ENCODE measurements at regions not wholly inside any gene's neighbourhood (a gene's known extent, or its start where the extent isn't known, plus 50 kb on each side); places are given as distances from the start of the nearest gene placed in this dataset.
A peak's percentile ranks its signal among the peaks of the same experiment; 100 is the strongest.

DNA sequence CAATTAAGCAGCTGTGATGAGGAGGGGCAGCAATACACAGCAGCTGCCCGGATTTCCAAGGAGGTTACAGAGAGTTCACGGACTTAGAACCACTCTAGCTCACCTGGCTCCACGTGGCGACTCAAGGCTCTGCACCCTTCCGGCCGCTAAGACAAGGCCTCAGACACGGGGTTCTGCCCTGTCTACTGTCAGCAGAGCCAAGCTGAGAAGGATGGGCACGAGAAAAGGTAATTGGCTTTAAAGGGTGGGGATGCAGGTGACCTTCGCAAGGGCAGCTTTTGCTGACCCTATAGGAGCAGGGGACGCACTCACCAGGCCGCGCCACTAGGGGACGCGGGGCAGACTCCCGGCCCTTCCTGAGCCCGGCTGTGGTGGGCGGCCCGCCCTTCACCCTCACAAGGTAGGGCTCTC lies 152.4 kb downstream of the KIF20B start:
- no peaks in the 10 kb centered on the region for H3K9me2 ChIP-seq (replicated peaks; ENCODE audit: insufficient read depth, low read length)
- no peak overlapping the region for H3K9ac ChIP-seq (ENCODE audit: low read length)
- no peak overlapping the region for H3K4me3 ChIP-seq (ENCODE audit: low read length)
- no peaks in the 10 kb centered on the region for H3K4me1 ChIP-seq (ENCODE audit: low read length)
- no peaks in the 10 kb centered on the region for H3K27me3 ChIP-seq (replicated peaks; ENCODE audit: insufficient read depth, low read length)
- TF ChIP-seq EZH2phosphoT487 (IDR thresholded peaks at IDR 0.05; ENCODE audit: low read length) (no peak), EZH2 (optimal IDR thresholded peaks at IDR 0.05; ENCODE audit: low read depth, low read length) (no peak), CTCF (IDR thresholded peaks at IDR 0.05; ENCODE audit: low read length) (no peak)
- H3F3A ChIP-seq (ENCODE audit: insufficient read depth, low read length), result no peaks in the 10 kb centered on the region
- no peaks in the 10 kb centered on the region for H4K20me1 ChIP-seq (ENCODE audit: insufficient read depth, low read length)
- no peak overlapping the region for H3K4me2 ChIP-seq (ENCODE audit: low read depth, low read length)
- no peak overlapping the region for H2AFZ ChIP-seq (ENCODE audit: low read length)
- DNase-seq, result no peak
- no peak overlapping the region for H3K27ac ChIP-seq (ENCODE audit: low read length)
- no peaks in the 10 kb centered on the region for H3K9me3 ChIP-seq (replicated peaks; ENCODE audit: insufficient read depth, low read length)
- H3K79me2 ChIP-seq (ENCODE audit: low read length), result no peaks in the 10 kb centered on the region
- no peaks in the 10 kb centered on the region for H3K36me3 ChIP-seq (replicated peaks; ENCODE audit: insufficient read depth, low read length)

DNA sequence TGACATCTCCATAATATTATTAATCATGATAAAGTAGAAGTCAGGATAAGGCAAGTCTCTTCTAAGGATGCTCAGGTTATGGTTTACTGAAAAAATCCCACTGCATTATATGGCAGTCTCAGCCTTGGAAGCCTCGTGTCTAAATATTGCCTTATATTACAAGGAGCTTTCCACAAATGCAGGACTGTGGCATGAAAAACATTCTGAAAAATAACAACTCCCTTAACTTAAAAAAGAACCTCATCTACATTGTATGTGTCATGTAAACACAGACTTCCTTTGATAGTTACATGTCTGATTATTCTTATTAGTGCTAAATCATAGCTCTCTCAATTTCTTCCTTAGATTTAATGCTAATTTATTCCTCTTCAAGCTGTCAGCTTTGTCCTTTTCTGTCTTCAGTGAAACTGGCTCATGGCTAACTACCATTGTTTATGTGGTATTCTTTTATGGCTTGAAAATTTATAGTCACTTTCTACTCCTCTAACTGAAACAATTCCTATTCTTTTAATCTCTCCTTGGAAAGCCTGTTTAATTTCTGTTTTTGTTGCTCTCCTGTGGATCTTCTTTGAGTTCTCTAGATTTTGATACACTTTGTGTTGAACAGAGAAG lies 156.1 kb downstream of the KIF20B start:
- H3K27ac ChIP-seq (ENCODE audit: low read length), result no peak overlapping the region
- no peaks in the 10 kb centered on the region for H3K27me3 ChIP-seq (replicated peaks; ENCODE audit: insufficient read depth, low read length)
- H4K20me1 ChIP-seq (ENCODE audit: insufficient read depth, low read length), result no peaks in the 10 kb centered on the region
- H3K9me2 ChIP-seq (replicated peaks; ENCODE audit: insufficient read depth, low read length), result no peaks in the 10 kb centered on the region
- no peaks in the 10 kb centered on the region for H3K79me2 ChIP-seq (ENCODE audit: low read length)
- no peak overlapping the region for H2AFZ ChIP-seq (ENCODE audit: low read length)
- no peak for TF ChIP-seq EZH2phosphoT487 (IDR thresholded peaks at IDR 0.05; ENCODE audit: low read length)
- TF ChIP-seq EZH2 (optimal IDR thresholded peaks at IDR 0.05; ENCODE audit: low read depth, low read length), result no peak
- no peak for TF ChIP-seq CTCF (IDR thresholded peaks at IDR 0.05; ENCODE audit: low read length)
- no peaks in the 10 kb centered on the region for H3K9me3 ChIP-seq (replicated peaks; ENCODE audit: insufficient read depth, low read length)
- H3F3A ChIP-seq (ENCODE audit: insufficient read depth, low read length), result no peaks in the 10 kb centered on the region
- no peak for DNase-seq
- H3K36me3 ChIP-seq (replicated peaks; ENCODE audit: insufficient read depth, low read length), result no peaks in the 10 kb centered on the region
- no peak overlapping the region for H3K9ac ChIP-seq (ENCODE audit: low read length)
- H3K4me2 ChIP-seq (ENCODE audit: low read depth, low read length), result no peak overlapping the region
- H3K4me1 ChIP-seq (ENCODE audit: low read length), result no peaks in the 10 kb centered on the region
- H3K4me3 ChIP-seq (ENCODE audit: low read length), result no peak overlapping the region

DNA sequence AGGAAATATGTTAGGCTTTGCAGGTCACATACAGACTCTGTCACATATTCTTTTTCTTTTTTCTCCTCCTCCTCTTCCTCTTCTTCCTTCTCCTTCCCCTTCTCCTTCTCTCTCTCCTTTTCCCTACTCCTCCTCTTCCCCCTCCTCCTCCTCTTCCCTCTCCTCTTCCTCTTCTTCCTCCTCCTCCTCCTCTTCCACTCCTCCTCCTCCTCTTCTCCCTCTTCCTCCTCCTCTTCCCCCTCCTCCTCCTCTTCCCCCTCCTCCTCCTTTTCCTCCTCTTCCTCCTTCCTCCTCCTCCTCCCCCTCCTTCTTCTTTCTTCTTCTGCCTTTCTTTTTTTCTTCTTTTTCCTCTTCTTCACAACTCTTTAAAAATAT lies 159.8 kb downstream of the KIF20B start:
- H3K9ac ChIP-seq (ENCODE audit: low read length), result peak overlapping the region; percentile 49; the same call in 1 of the 2 replicates
- H3K9me3 ChIP-seq (replicated peaks; ENCODE audit: insufficient read depth, low read length), result no peaks in the 10 kb centered on the region
- no peaks in the 10 kb centered on the region for H3K36me3 ChIP-seq (replicated peaks; ENCODE audit: insufficient read depth, low read length)
- no peaks in the 10 kb centered on the region for H3K79me2 ChIP-seq (ENCODE audit: low read length)
- H3K27me3 ChIP-seq (replicated peaks; ENCODE audit: insufficient read depth, low read length), result no peaks in the 10 kb centered on the region
- TF ChIP-seq EZH2phosphoT487 (IDR thresholded peaks at IDR 0.05; ENCODE audit: low read length) (no peak), EZH2 (optimal IDR thresholded peaks at IDR 0.05; ENCODE audit: low read depth, low read length) (no peak), CTCF (IDR thresholded peaks at IDR 0.05; ENCODE audit: low read length) (no peak)
- no peaks in the 10 kb centered on the region for H4K20me1 ChIP-seq (ENCODE audit: insufficient read depth, low read length)
- H3K27ac ChIP-seq (ENCODE audit: low read length), result peak overlapping the region; percentile 44; the same call in 1 of the 2 replicates
- no peaks in the 10 kb centered on the region for H3F3A ChIP-seq (ENCODE audit: insufficient read depth, low read length)
- H3K4me3 ChIP-seq (ENCODE audit: low read length), result peak overlapping the region; percentile 49
- H3K4me2 ChIP-seq (ENCODE audit: low read depth, low read length), result peak overlapping the region; percentile 58
- DNase-seq, result no peak
- H3K9me2 ChIP-seq (replicated peaks; ENCODE audit: insufficient read depth, low read length), result no peaks in the 10 kb centered on the region
- no peaks in the 10 kb centered on the region for H3K4me1 ChIP-seq (ENCODE audit: low read length)
- H2AFZ ChIP-seq (ENCODE audit: low read length), result peak overlapping the region; percentile 74

Measured in MM.1S (cell line).